NCI-H1092 treated with DMSO at 0.1 percent for 48 hours (cell line): ENCODE measurements at regions not wholly inside any gene's neighbourhood (a gene's known extent, or its start where the extent isn't known, plus 50 kb on each side); places are given as distances from the start of the nearest gene placed in this dataset.
"Not testable (repeated sequence)": the region's sequence is repeated elsewhere in the genome, so short reads cannot be mapped to it uniquely, and the experiment has no call there.

Experiments used
- DNase-seq: peaks from one replicate; lab custom pipeline; 2025; lab: John Stamatoyannopoulos, UW

- DNase-seq, result no peak
Measured at GRCh38 chr11:92425127-92425526, 200.5 kb downstream of the FAT3 start.

GRCh38 chr11:92432515-92432914 is 207.9 kb downstream of the FAT3 start:
- no peak for DNase-seq

- DNase-seq, result no peak
Measured at GRCh38 chr11:92436034-92436920, 211.7 kb downstream of the FAT3 start.

- DNase-seq, result no peak
Measured at GRCh38 chr11:92439133-92439532, 214.5 kb downstream of the FAT3 start.

DNA sequence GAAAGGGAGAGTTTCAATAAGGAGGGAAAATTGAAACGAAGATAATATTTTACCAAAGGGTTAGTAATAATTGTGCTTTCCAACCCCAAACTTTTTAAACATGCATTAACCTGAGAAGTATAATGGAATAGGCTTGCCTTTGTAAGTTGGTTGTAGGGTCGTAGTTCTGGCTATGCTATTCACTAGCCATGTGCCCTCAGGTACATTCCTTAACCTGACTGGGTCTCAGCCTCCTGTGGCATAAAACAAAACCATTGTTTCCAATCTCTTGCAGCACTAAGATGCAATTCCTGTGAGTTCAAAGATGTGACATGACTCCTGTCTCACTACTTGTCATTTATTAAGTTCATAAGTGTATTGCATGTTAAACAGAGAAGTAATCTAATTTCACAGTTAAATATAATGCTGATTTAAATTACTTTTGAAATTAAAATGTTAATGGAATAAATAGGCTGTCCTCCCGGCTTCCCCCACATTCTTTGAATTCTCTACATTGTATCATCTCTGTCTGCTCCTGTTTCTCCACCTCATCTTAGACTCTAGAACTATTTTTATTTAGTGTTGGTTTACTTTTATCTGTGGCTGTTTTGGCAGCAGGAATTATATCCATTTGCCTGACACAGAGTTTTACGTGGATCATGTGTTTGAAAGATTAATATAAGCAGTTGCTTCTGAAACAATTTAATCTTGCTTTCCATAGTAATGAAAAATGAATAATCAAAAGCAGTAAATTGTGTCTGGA is 216.3 kb downstream of the FAT3 start:
- DNase-seq, result no peak

DNA sequence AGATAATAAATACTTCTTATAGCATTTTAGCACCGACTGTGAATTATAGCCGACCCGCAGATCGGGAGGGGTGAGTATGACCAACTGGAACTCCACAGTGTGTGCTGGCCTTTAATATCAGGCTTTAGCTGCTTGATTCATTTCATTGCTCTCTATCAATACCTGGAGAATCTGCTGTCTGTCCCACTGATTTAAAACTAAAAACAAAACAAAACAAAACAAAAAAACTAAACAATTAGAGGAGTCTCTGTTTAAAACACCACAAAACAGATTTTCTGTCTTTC is 216.8 kb downstream of the FAT3 start:
- no peak for DNase-seq

DNA sequence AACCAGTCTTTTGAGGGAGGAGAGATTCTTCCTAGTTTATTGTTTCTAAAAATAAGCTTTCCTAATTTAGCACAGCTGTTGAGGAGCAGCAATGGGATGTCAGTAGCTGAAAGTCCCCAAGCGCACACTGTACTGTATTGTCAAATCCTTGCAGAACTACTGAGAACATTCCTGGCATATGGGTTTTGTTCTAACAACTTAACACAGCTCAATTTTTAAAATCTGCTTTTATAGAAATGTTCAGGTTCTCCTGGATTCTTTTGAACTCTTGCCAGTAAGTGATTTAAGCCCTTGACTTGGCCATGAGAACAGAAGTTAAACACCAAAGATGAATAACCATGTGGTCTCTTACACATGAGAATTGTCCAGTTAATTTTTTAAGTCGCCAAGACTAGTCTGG is 218.6 kb downstream of the FAT3 start:
- DNase-seq, result no peak

DNA sequence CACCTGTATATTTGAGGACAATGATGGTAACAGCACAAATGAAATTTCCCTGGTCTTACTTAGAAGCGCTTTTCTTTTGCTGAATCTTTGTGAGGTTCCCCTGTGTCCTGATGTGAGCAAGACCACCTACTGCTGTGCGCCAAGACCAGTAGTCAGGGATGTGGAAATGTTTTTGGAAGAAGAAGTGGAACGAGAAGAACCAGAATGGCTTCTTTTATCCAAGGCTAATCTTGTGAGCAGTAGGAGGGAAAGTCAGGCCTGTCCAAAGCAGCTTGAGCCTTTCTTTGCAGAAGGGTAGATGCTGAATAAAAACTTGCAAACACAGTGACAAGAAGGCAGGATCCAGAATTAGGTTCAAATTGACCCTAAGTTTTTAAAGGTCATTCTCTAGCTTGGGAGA is 223.0 kb downstream of the FAT3 start:
- DNase-seq, result no peak

DNA sequence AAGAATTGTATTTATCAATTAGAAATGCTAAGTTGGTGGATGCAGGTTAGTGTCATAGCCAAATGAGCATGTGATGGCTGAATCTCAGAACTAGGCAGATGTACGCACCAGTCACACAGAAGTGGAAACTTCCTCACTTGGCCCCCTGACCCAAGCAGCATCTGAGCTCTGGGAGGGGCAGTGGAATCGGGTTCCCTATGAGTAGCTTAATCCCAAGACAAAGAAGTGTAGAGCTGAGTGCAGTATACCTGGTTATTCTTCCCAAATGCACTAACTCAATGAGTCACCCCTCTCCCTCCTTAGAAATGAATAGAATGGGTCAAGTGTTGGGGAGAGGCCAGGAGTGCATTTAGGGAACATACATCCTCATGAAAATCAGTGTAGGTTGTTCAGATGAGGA is 224.6 kb downstream of the FAT3 start:
- DNase-seq, result no peak

- no peak for DNase-seq
Measured at GRCh38 chr11:92449780-92450179, 225.2 kb downstream of the FAT3 start.

DNA sequence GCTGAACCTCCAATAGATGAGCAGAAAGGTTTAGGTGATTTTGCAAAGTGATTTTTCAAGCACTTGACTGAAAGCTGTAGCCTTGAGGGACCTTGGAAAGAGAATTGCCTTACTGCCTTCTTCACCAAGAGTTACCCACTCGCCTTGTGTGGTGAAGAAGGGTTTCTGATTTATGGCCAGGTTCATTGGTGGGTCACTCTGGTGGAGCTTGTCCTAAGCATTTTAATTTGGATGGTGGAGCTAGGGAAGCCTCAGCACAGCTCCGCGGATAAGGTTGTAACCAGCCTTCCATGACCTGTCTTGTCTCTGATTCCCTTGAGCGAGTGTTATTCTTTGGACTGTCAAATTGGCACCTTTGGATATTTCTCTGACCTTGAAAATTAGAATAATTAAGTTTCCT is 226.4 kb downstream of the FAT3 start:
- no peak for DNase-seq

DNA sequence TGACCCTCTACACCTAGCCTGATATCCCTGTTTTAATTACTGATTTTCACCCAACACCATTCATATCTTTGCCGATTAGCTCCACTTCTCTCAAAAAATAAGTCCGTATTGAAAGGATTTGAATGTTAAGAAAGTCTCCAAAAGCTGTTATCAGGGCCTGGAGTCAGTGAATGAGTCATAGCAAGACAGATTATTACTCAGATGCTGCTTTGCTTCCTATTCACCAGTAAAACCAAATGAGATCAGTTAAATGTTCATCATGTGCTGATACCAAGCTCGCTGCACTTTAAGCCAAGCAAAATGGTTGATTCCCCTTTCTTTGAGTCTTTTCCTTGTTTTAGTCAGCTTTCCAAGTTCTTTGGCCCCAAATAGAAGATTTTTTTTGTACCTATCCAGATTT is 228.4 kb downstream of the FAT3 start:
- no peak for DNase-seq

DNA sequence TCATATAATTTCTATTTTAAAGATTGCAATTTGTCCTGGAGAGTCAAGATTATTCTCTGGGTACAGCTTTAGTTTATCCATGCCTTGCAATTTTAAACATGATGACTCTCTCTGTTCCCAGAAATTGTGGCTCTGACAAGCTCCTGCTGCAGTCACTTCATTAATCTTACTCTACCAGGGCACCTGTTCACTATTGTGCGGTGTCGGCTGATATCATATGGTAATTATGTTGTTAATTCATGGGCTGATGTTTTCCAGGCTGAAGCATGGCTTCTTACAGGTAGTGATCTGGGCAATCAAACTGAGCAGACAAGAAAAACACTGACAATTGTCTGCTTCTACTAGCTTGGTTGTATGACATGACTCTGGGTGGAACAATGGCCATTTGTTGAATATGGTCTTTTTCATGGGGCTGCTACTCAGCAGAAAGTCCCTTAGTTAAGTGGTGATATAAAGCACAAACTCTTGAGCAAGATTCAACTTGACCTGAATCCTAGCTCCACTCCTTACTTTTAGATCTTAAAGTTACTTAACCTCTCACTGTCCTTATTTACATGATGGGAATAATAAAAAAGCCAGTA is 230.7 kb downstream of the FAT3 start:
- DNase-seq, result no peak

GRCh38 chr11:92457250-92457649 is 232.6 kb downstream of the FAT3 start:
- DNase-seq, result no peak

GRCh38 chr11:92458486-92458885 is 233.9 kb downstream of the FAT3 start:
- DNase-seq, result no peak

DNA sequence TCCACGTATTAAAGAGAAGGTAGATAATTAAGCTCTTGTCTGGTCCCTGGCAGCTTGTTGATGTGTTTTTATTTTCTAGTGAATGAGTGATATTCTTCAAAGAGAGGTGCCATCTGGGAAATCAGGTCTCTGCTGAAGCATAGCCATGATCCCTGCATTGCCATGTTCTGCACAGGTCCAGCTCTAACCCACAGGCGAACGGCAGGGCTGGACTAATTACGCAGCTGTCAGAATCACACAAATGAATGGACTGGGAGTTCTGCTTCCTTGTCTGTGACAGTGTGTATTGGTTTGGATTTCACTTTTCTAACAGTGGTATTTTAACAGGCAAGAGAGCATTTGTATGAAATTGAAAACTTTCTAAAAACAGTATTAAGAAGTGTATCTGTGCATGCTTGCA is 235.6 kb downstream of the FAT3 start:
- DNase-seq, result no peak

DNA sequence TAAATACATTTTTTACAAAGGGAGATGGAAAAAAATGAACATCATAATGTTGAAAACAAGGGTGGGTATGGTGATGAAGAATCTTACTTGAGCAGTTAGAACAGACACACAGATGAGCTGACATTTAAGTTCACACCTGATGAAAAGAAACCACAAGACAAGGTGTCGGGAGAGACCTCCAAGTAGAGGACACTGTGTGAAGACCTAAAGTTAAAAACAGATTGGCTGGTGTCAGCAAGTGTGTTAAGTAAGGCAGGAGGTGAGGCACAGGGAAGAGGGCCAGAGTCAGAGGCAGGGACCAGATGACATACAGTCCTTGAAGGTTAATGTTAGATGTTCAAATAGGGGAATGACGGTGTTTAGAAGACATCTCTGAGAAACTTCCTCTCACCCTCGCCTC is 236.8 kb downstream of the FAT3 start:
- no peak for DNase-seq

- DNase-seq, result no peak
Measured at GRCh38 chr11:92462821-92463220, 238.2 kb downstream of the FAT3 start.

DNA sequence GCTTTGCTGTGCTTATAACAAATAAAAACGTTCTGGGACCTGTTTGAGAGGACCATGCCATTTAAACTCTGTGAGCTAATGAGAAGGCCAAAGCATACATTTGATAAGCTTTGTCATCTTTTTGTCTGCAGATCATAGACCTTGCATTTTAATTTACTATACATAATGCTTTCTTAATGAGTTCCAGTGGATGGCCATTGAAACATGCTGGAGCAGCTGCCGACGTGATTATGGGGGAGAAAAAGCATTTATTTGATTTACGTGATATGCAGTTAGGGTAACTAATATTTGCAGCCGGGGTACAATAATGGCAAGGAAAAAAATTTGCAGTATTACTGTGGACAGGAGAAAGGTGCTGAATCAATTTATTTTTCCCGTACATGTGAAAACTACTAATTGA is 240.2 kb downstream of the FAT3 start:
- no peak for DNase-seq

- DNase-seq, result not testable (repeated sequence)
Measured at GRCh38 chr11:92465410-92465809, 240.8 kb downstream of the FAT3 start.

DNA sequence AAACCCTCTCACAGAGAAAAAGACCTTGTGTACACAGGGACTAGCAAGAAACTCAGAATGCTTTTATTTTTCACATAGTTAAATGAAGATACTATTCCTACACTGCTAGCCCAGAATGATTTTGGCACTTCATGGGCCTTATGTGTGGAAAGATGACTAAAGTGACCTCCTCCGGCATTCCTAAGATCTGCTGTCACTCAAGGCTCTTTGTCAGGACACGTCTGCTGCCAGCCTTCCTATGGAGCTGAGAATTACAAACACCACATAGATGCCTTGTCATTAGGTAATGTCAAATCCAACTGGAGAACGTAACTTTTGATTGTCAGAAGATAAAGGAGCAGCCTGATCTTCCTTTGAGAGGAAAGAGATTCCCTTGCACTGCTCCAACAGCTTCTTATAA is 249.1 kb downstream of the FAT3 start:
- no peak for DNase-seq

DNA sequence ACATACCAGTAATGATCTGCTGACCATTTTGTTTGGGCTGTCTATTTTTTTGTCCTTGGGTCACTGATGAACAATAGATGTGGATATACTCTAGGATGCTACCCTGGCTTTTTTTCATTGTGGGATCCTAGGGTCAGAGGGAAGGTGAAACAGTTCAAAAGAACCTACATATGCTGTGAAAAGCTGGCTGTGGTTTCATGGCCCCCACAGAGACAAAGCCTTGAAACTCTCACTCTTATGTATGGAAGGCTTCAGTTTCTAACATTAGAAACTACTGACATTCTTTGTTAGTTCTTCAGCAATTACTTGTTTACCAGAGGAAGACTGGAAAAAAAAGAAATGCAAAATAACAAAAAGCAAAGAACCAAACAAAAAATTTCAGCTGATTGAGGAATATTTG is 250.7 kb downstream of the FAT3 start:
- no peak for DNase-seq

- no peak for DNase-seq
Measured at GRCh38 chr11:92475819-92476218, 251.2 kb downstream of the FAT3 start.
